GM03348 (cell line): ENCODE measurements at regions not wholly inside any gene's neighbourhood (a gene's known extent, or its start where the extent isn't known, plus 50 kb on each side); places are given as distances from the start of the nearest gene placed in this dataset.

Source experiments
- DNase-seq: peaks from one replicate; pipeline ENCODE4 v3.0.0; 2012; ENCODE audit warnings: low spot score

DNA sequence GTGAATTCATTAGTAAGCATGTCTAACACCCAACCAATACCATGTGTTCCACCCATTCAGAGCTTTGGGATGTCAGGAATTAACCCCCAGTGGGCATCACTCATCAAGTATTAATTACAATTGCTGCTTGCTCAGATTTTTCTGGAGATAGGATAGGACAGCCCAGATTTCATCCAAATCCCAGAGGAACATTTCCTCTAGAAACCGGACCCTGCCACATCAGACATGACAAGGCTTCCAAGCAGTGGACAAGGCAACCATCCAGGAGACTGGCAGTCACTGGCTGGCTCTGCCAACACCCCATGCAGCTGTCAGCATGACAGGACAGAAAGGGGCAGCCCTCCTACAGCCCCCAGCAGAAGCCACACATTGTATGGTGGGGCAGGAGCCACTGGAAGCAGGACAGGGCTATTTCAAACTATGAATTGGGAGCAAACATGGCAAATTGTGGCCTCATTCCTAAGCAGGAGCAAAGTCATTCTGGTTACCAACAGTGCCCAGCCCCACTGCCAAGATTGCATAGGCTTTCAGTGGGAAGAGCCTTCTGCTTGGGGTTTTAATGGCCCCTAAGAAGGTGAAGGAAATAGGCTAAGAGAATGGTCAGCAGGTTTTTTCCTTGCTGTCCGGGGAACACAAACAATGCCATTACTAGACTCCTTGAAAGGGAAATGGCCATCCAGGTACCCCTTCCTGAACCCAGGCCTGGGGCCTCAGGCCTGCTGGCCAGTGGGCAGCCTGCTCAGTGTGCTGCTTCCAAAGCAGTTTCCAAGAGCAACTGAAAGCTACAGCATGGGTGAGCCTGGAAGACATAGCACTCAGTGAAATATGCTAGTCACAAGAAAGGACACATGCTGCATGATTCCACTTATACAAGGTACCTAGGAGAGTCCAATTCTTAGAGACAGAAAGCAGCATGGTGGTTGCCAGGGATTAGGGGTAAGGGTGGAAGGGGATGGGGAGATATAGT is 294.7 kb upstream of the SLC30A5 start:
- no peak for DNase-seq

DNA sequence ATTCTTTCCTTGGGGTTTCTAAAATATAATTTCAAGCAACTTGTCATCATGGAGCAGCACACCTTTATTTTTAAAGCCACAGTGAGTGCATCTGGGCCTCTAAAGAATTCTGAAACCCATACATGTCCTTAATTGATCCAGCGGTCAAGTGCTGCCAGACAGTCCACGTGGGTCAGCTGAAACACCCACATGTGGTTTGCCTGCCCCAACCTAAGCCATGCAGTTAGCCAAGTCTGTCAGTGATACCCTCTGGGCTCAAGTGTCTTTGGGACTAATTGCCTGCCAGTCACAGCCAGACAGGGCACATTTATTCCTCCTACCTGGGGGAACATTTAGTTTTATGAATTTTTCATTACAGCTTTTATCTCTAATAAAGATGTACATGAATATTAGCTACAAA is 291.4 kb upstream of the SLC30A5 start:
- no peak for DNase-seq

DNA sequence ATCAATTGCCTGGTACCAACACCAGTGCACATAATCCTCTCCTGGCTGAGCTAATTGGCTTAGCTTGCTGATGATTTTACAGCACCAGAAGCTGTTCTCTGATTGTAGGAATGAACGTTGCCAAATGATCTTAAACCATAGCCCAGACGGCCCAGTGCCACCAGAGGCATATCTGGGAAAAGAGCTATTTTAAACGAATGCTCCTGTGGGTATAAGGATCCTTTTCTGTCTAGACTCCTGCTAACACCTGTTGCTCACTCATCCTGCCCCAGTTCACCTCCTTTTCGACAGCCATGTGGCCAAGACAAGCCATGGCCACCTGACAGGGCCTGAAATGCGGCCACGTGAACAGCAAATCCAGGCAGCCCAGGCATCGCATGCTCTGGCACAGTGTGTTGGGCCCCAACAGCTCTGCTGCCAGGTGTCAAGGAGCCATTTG is 289.9 kb upstream of the SLC30A5 start:
- DNase-seq = no peak

DNA sequence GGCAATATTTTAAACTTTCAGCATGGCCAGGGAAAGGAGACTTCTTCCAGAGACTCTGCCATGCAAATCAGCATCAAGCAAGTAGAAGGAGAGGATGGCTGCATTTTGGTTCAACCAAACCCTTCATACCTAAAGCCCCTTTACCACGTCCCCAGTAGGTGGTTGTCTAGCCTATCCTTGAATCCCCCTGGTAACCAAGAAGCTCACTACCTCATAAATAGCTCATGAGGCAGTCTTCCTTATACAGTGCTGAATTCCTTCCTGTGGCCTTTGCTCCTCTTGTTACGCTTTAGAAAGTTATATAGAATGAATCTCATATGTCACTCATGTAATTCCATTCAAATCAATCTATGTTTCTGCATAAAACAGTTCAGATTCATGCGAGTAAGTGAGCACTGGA is 289.5 kb upstream of the SLC30A5 start:
- no peak for DNase-seq

DNA sequence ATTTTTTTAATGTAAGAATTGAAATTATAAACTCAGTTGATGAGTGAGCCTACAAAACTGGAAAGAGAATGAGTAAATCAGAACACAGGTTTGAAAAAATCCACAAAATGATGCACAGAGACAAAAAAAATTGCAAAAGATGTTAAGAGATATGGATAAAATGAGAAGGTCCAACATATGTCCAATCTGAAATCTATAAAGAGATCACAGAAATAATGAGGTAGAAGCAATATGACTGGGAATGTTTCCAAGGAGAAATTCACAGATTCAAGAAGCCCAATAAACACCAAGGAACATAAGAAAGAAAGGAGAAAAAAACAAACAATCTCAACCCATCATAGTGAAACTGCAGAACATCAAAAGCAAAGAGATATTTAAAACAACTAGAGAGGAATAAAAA is 288.4 kb upstream of the SLC30A5 start:
- no peak for DNase-seq

DNA sequence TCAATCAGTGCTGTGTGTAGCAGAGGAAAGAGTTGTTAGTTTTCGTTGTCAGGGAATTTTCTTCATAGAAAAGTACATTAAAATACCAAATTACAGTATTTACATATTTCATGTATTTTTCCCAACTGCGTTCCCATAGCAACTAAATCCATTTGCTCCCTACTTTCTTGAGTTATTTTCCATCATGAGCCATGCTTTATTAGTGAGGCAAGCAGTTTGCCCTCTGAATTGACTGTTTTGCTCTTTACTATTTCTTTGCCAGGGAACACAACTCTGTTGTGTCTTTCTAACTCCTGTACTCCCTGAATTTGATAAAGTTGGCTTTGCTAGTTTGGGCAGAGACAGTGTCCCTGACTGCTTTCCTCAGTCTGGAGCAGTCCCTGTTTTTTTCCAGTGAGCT is 276.2 kb upstream of the SLC30A5 start:
- no peak for DNase-seq

DNA sequence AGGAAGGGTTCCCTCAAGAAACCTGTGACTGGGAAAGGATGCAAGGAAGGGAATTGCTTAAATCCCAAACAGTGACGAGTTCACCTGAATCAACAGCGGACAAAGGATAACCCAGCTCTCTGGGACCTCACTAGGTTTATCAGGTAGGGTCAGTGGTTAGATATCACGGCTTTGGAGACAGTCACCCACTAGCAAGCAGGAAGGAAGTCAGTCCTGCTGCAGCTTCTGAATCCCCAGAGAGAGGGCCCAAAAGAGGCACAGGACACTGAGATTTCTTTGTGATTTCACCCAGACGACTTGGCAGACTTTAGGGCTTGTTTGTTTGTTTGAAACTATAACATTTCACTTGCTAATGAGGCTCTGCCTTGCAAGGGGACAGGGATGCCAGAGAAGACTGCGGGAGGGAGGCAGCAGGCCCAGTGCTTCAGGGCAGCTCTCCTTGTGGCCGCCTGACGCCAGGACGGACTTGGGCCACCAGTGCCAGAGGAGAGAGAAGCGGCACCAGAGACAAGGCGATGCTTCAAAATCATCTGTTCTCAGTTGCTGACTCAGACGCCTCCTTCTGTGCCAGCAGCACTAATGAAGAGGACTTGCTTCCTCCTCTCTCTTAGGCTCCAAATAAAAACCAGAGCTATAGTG is 275.6 kb upstream of the SLC30A5 start:
- peak; percentile 17 for DNase-seq

DNA sequence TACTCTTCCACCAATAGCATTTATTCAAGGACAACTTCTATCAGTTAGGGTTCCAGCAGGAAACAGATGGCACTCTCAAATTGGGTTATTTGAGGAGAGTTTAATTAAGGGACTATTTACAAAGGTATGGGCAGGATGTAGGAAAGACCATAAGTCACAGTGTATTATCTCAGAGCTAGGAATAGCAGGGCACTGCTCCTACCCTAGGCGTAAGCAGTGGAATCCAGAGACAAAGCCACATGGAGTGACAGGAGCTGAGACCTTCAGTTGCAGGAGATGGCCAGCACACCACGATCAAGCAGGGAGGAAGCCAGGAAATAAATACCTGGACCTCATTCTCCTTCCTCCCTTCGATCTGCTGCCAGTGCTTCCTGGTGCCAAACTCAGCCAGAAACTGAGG is 274.9 kb upstream of the SLC30A5 start:
- DNase-seq = no peak

DNA sequence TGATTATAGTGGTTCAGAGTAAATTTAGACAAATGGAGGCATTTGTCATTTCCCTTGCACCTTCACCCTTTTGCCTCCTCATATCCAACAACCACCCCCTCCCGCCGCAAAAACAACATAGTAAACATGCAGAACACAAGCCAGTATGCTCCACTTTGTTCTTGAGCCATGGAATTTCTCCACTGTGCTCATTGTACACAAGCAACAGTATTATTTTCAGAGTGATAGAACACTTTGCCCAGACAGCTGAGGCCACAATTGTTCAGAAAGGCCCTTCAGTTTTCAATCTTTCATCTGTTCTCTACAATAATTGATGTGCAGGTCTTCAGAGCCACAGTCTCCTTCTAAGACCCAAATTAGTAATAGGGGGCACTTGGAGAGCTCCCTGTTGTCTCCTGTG is 272.8 kb upstream of the SLC30A5 start:
- no peak for DNase-seq

DNA sequence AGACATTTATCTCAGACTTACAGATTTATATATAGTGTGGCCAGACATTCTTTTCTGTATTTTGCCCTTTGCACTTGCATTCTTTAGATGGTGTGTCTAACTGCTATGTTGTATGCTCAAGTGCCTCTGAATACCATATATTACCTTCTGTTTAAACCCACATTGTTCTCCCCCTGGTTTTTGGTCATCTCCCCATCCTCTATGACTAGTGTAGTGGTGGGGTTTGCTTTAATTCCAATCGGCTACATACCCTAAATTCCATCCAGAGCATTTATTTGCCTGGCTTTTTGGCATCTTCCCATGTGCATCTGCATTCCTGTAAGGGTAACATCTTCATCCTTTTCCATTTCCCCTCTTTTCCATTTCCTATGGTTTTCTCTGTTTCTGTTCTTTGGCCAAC is 271.0 kb upstream of the SLC30A5 start:
- DNase-seq = no peak

DNA sequence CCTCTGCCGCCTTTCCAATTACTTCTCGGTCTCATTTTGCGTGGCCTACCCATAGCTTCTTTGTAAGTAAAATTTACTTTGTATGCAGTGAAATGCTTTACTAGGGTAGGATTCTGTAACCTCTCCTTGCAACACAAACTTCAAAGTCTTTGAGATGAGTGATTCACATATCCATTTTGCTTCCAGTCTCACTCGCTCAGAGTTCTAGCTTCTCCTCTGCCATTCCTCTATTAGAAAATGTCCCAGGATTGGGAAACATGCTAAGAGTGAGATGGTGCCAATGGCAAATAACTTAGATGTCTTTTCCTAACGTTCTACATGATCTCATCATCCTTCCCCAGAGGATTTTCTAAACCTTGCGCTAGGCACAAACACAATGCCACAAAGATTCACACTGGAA is 270.5 kb upstream of the SLC30A5 start:
- DNase-seq = no peak

DNA sequence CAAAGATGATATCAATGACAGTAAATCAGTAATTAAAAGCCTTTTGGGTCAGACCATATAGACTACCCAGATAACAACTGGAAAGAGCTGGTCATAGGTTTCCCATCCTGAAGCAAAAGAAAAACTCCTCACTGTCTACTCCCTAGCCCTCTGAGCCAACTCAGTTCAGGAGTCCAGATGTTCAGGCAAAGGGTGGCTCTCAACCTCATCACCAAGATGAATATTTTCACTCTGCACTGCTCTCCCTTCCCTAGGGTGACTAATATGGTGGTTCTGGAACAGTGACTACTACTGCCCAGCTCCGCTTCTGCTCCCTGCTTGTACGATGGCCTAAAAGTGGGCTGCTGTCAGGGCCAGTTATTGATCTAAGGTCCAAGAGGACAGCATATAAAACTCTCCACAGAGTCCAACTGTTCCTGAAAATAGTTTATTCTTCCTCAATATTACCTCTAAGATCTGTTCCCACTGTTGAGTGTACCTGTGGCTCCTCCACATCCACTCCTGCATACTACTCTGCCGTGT is 263.4 kb upstream of the SLC30A5 start:
- no peak for DNase-seq

DNA sequence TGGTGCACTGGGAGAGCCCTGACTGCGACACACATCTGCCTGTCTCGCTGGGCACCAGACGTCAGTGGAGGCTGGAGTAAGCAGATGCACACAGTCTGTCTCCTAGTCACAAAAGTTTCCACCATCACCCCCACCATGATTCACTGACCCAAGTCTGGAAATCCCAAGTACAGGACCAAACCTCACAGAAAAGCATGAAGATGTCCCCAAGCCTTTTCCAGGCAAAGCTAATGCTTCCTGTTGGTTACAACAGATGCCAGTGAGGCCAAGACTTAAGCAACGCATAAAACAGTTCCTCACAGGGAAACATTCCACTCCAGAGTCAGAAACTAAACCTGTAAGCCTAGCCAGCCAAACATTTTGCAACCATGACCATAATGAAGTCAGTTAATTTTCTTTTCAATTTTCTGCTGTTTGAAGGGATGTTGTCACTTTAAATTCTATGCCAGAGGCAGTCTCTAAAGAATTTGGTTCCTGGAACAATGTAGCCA is 259.3 kb upstream of the SLC30A5 start:
- DNase-seq = no peak

DNA sequence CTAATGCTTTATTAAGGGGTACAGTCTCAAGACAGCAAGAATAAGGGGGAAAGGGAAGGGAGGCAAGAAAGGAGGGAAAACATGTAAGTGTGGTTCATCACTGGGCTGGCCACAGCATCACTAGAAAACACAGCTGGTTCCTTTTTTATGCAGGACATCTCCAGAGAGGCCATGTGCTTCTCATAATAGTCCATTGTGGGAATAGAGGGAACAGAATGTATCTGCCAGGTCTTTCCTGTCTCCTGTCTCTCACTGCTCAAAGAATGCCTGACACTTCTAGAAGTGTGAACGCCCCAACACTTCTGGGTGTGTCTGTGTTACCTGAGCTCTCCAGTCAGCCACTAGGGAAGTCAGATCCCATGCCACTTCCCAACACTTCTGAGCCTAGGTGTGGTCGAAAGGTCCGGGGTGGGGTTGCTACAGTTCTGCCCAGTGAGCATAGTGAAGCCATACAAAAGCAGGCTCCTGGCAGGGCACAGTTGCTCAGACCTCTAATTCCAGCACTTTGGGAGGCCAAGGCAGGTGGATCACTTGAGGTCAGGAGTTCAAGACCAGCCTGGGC is 255.6 kb upstream of the SLC30A5 start:
- DNase-seq = no peak

DNA sequence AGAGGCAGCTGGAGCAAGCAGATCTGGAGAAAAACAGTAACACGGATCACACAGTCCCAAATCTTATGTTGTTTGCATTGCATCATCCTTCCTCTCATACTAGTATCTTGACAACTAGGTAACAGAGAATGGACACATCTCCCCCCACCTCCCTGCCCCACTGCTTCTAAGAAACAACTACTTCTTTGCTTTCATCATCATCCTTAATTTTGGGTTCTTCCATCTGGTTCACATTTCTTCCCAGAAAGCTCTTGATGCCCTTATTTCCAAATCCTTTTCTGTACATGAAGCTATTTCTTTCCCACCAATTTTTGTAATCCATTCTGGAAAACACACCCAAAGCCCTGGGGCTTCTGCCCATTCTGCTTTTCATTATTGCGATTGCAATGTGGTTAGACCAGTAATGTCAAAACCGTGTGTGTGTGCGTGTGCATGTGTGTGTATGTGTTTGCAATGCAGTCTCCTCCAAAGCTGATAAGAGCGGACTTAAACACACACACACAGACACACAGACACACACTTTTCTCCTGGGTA is 254.7 kb upstream of the SLC30A5 start:
- no peak for DNase-seq

DNA sequence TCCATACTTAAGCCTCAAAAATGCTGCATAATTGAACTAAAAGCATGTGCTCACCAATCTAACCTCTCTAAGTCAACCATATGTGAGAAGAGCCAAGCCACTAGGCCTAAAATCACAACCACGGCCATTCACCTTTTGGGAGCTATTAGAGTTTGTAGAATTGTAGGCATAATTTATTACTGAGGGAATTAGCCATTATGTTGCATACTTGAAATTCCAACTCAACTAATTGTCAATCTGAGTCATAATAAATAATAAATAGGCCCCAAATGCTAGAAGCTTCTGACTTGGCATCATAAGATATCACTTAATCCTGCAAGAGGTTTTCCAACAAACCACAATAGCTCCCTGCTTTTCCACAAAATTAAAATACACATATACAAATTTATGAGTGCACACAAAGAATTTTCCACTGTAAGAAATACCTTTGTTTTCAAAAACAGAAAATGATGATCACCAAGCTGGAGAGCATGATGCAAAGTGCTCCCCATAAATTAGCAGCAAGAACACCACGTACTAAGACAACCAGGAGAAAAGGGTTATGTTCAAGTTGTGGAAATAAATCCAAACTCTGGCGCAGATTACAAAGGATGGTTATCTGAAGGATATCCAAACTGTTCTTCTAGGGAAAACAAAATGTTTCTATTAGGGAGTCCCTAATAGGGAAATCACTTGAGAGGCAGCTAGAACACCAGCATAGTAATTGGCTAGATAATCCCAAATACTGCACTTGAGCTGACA is 250.0 kb upstream of the SLC30A5 start:
- no peak for DNase-seq

DNA sequence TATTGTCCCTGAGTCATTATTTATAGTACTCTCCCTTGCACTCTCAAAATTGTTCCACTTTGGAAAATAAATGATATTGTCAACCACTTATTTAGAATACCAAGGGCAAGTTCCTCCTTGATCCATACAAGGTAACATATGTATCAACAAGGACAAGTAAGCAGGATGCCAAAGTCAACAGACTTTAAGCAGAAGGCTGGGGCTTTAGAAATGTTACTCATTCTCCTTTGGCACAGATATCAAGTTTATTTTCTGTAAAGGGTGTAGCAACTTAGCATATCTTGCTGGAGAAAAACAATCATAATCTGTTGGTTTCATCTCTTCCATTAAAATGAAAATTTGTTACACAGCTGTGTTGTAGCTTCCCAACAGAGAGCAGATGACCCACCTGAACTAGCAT is 248.7 kb upstream of the SLC30A5 start:
- no peak for DNase-seq

DNA sequence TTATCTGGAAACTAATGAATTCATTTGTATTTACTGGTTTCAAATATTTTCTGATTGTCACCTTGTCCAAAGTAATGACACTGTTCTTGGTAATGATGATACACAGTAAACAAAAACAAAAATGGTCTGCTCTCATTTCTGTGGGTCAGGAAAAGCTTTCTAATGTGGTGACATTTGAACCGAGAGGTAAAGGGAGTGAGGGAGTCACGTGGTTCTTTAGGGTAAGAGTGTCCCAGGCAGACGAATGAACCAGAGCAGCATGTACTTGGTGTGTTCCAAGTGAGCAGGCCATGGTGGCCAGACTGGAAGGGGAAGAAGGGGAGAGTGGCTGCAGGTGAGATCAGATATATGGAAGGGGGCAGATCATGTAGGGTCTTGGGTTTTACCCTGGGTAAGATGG is 247.0 kb upstream of the SLC30A5 start:
- no peak for DNase-seq

DNA sequence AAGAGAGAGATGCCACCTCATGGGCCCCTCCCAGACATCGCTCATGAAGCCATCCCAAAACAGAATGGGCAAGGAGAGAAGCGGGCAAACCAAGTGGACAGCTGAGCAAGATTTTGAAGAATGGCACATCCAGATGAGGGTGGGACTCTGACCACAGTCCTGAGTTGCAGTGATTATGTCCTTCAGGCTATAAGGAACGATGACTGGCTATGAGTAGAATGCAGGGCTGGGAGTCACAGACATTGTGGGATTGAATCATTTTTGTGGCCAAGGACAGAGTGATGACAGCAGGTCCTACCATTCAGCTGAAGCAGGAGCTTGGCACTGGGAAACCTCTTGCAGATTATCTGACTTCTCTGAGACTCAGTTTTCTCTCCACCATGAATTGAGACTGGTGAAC is 245.7 kb upstream of the SLC30A5 start:
- no peak for DNase-seq

DNA sequence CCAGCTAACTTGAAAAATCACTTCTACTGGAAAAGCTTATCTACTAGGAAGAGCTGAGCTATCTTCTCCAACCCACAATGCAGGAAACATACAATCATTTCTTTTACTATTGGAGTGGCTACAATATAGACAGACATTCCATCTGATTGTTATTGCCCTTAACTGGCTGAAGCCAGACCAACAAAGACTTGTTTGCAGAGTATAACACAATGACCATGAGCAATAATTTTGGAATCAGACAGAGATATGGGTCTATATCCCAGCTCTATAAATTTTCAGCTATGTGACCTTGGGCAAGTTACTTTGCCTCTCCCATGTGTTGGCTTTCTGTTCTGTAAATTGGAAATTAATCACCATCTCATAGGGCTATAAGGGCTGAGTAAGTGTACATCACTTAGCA is 244.7 kb upstream of the SLC30A5 start:
- no peak for DNase-seq

DNA sequence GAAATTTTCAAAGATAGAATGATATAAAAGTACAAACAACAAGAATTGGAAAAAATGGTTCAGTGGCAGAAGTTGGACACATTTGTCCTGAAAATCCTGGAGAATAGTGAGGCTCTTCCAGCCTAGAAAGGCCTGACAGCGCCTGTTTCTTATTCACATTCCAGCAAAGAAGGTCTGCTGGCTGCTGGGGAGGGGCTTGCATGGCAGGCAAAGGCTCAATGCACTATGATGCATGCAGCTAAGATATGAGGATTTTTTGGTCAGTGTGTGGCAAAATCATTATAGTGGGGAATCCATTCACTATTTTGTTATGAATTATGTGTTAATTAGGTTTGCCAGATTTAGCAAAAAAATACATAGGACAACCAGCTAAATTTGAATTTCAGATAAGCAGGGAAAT is 243.9 kb upstream of the SLC30A5 start:
- no peak for DNase-seq

DNA sequence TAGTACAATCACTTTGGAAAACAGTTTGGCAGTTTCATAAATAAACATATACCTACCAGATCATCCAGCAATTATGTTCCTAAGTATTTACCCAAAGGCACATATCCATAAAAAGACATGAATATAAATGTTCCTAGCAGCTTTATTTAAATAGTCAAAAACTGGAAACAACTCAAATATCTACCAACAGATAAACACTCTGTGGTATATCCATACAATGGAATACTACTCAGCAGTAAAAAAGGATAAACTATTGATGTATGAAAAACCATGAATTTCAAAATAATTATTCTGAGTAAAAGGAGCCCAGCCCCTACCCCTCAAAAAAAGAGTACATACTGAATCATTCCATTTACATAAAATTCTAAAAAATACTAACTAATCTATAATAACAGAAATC is 232.7 kb upstream of the SLC30A5 start:
- no peak for DNase-seq
